ENCODE measurements at regions not wholly inside any gene's neighbourhood (a gene's known extent, or its start where the extent isn't known, plus 50 kb on each side); places are given as distances from the start of the nearest gene placed in this dataset.

- ChIA-PET CTCF (interaction anchor here (0.6 to 2.9 kb wide), 2 partner anchors 308 to 311 kb away, joined by 3 to 8 read pairs; no protein-coding TSS in a partner anchor), POLR2A (no interaction called here)
- TF ChIP-seq NR2C2 (CRISPR knock-in tag; IDR thresholded peaks at IDR 0.05), result no peak
- TF ChIP-seq NR3C1 (CRISPR knock-in tag; conservative IDR thresholded peaks at IDR 0.05; ENCODE audit: low read depth), result no peak
- no peak for TF ChIP-seq ZNF317 (CRISPR knock-in tag; IDR thresholded peaks at IDR 0.05; ENCODE audit: borderline replicate concordance, low read depth)
- TF ChIP-seq E2F5 (CRISPR knock-in tag; IDR thresholded peaks at IDR 0.05), result no peak
- TF ChIP-seq ZNF416 (CRISPR knock-in tag; IDR thresholded peaks at IDR 0.05), result no peak
- TF ChIP-seq, protein P1, sequence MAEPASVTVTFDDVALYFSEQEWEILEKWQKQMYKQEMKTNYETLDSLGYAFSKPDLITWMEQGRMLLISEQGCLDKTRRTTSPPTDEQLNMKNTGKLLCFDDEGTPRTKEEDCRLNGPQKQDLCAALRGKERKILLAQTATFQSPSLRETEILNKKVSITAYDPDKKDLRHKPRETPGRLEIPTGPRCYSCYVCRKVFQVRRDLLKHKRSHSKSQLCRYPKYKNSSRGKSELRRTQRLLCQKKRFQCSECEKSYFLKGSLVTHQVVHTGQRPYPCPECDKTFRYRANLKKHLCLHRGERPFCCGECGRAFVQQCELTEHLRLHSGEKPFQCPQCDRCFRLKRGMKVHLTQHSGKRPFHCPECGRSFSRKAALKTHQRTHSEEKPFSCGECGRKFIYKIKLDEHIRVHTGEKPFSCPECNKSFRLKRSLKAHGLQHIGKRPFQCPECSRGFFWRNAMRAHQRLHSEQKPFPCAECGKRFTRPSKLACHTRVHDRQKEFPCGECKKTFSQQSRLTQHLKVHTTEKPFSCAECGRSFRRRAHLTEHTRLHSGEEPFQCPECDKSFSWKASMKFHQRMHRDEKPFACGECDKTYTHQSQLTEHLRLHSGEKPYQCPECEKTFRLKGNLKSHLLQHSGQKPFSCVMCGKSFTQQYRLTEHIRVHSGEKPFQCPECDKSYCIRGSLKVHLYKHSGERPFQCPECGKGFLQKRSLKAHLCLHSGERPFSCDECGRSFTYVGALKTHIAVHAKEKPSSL (CRISPR knock-in tag; conservative IDR thresholded peaks at IDR 0.05), result no peak
- no peak for TF ChIP-seq PRRX2 (CRISPR knock-in tag; IDR thresholded peaks at IDR 0.05)
- no peak for TF ChIP-seq CREB1 (CRISPR knock-in tag; IDR thresholded peaks at IDR 0.05)
- TF ChIP-seq, protein P2, sequence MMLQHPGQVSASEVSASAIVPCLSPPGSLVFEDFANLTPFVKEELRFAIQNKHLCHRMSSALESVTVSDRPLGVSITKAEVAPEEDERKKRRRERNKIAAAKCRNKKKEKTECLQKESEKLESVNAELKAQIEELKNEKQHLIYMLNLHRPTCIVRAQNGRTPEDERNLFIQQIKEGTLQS (CRISPR knock-in tag; conservative IDR thresholded peaks at IDR 0.05), result no peak
- TF ChIP-seq GTF2I (CRISPR knock-in tag; conservative IDR thresholded peaks at IDR 0.05), result no peak
- no peak for TF ChIP-seq ZNF281 (CRISPR knock-in tag; IDR thresholded peaks at IDR 0.05)
- TF ChIP-seq ZNF263 (CRISPR knock-in tag; IDR thresholded peaks at IDR 0.05; ENCODE audit: low read depth), result no peak
- no peak for TF ChIP-seq AFF4 (CRISPR knock-in tag; IDR thresholded peaks at IDR 0.05; ENCODE audit: borderline replicate concordance)
- no peak for TF ChIP-seq OVOL2 (CRISPR knock-in tag; IDR thresholded peaks at IDR 0.05; ENCODE audit: borderline replicate concordance)
- no peak for TF ChIP-seq JAZF1 (CRISPR knock-in tag; IDR thresholded peaks at IDR 0.05)
- TF ChIP-seq, protein P3, sequence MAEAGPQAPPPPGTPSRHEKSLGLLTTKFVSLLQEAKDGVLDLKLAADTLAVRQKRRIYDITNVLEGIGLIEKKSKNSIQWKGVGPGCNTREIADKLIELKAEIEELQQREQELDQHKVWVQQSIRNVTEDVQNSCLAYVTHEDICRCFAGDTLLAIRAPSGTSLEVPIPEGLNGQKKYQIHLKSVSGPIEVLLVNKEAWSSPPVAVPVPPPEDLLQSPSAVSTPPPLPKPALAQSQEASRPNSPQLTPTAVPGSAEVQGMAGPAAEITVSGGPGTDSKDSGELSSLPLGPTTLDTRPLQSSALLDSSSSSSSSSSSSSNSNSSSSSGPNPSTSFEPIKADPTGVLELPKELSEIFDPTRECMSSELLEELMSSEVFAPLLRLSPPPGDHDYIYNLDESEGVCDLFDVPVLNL (CRISPR knock-in tag; IDR thresholded peaks at IDR 0.05; ENCODE audit: borderline replicate concordance, low read depth), result no peak
- TF ChIP-seq TP53 (CRISPR knock-in tag; IDR thresholded peaks at IDR 0.05), result no peak
- Mint-ChIP-seq H3K36me3 (peaks cover 5% of the 10 kb centered on the region), H3K27ac (no peak overlapping the region), H3K27me3 (ENCODE audit: low read depth) (no peaks in the 10 kb centered on the region), H3K4me1 (peaks cover 23% of the 10 kb centered on the region), H3K4me3 (no peak overlapping the region), H3K9me3 (peaks cover 10% of the 10 kb centered on the region)
- ATAC-seq, result no peak
- no peak for DNase-seq (ENCODE audit: low spot score)
Measured at GRCh38 chr6:55979526-55979925, 104.1 kb upstream of the BMP5 start.

All from WTC11 (cell line).